ENCODE measurements at regions not wholly inside any gene's neighbourhood (a gene's known extent, or its start where the extent isn't known, plus 50 kb on each side); places are given as distances from the start of the nearest gene placed in this dataset.

- no peak for TF ChIP-seq POLR2A (IDR thresholded peaks at IDR 0.05)
- no peak for TF ChIP-seq CTCF (IDR thresholded peaks at IDR 0.05)
Measured at GRCh38 chr5:35305336-35306020, 75.2 kb upstream of the PRLR start.

Measured in breast epithelium (tissue), 3 donors.